ENCODE measurements at regions not wholly inside any gene's neighbourhood (a gene's known extent, or its start where the extent isn't known, plus 50 kb on each side); places are given as distances from the start of the nearest gene placed in this dataset.
A peak's percentile ranks its signal among the peaks of the same experiment; 100 is the strongest.
"Not testable (repeated sequence)": the region's sequence is repeated elsewhere in the genome, so short reads cannot be mapped to it uniquely, and the experiment has no call there.

DNA sequence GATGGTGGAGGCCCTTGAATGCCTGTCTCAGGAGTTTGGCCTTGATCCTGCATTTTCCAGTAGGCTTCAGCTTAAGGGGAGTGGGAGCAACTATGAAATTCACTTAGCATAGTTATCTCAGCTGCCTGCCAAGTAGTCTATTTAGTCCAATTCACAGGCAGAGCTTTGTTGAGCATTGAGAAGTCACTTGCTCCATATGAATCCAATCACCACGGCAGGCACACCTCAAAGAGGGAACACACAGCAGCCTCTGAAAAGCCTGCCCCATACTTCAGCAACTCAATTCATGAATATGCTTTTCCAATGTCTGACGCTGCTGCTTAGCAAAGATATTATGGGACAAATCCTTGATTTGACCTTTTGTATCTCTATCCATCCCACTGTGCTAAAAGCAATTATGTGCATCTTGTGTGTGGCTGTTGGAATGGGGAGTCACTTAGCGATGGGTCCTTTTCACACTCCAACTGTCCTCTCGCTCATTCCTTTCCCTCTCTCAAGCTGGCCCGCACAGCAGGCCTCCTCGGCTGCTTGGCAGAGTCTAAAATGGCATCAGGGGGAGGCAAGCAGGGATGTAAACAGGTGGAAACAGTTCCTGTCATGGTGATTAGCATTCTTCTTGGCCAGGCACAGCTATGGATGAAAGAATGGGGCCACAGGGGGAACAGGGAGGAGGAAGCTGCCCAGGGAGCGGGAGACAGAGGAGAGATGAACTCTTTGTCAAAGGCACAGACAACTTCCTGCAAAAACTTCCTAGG lies 56.0 kb upstream of the LRPPRC start:
- no peak for DNase-seq

DNA sequence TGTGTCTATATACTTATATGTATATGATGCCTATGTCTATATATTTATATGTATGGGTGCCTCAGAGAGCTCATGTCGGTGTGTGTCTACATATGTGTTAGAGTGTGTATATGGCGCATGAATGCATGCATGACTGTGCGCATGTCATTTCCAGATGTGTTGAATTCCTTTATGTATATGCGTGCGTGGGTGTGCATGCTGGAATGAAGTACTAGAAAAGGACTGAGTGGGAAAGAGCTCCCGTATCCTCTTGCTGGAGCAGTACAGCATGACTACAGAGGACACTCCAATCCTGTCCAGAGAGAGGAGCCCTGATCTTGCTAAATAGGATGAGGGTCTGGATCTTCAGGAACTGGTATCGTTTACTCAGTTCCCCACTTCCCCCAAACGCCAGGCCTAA lies 56.8 kb upstream of the LRPPRC start:
- DNase-seq, result no peak

DNA sequence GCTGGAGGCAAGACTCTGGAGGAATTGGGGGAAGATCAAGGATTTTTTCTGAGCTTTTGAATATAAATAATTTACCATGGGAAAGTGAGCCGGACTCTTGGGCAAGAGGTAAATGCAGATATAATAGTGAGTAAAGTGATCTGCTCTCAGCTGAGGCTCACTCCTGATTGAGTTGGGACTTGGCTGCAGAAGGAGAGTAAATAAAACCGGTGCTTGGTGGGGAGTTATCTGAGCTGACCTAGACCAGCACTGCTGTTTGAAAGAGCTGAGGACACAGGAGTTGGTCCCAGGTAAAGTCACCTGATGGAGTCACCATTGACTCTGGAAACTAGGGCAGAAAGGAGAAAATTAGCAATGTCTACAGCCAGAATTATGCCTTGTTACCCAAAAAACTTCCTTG lies 57.3 kb upstream of the LRPPRC start:
- DNase-seq, result no peak

GRCh38 chr2:44053456-44053855 lies 57.7 kb upstream of the LRPPRC start:
- DNase-seq, result no peak

- no peak for DNase-seq
Observed at GRCh38 chr2:44055229-44055628, 59.4 kb upstream of the LRPPRC start.

- no peak for DNase-seq
Observed at GRCh38 chr2:44055664-44056063, 59.9 kb upstream of the LRPPRC start.

DNA sequence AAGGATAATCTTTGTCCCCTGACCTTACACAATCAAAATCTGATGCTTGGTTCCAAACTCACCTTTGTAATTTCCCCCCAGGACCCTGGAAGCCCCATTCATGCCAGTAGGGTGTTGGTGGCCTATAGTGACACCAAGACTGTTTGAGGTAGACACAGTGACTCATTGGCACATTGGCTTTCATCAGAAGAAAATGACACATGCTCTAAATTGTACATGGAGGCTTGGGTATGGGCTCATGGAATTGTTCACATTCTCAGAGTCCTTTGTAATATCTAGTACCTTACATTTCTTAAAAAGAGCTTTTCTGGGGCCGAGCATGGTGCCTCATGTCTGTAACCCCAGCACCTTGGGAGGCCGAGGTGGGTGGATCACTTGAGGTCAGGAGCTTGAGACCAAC lies 61.2 kb upstream of the LRPPRC start:
- no peak for DNase-seq

DNA sequence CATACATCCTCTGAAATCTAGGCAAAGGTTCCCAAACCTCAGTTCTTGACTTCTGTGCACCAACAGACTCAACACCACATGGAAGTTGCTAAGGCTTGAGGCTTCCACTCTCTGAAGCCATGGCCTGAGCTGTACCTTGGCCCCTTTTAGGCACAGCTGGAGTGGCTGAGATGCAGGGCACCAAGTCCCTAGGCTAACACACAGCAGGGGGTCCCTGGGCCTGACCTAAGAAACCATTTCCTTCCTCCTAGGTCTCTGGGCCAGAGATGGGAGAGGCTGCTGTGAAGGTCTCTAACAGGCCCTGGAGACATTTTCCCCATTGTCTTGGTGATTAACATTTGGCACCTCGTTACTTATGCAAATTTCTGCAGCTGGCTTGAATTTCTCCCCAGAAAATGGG lies 64.5 kb upstream of the LRPPRC start:
- DNase-seq, result not testable (repeated sequence)

DNA sequence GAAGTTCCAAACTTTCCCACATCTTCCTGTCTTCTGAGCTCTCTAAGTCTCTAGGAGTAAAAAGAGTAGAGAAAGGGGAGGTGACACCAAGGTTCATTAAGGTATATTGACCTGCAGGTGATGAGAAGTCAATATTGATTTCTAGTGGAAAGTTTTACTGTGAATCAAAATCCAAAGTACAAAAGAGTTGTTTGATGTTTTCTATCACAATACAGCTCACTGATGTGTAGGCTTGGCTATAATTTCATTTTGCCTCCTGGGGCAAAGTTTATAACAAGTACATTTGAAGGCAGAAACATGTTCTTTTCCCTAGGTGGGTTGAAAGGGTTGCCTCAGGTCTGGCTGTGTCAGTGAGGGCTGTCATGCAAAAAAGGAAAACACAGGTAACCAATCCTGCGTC lies 65.2 kb upstream of the LRPPRC start:
- DNase-seq, result no peak

DNA sequence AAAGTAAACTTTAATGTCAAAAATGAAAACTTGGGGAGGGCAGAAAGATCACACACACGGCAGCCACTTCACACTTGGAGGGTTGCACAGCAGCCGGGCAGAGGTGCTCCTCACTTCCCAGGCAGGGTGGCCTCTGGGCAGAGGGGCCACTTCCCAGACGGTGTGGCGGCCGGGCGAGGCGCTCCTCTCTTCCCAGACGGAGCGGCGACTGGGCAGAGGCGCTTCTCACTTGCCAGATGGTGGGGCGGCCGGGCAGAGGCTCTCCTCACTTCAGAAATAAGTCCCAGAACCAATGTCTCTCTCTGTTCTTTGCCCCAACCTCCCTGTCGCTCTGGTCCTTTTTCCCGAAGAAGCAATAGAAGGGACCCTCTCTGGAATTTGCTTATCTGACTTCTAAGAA lies 65.7 kb upstream of the LRPPRC start:
- DNase-seq, result no peak

GRCh38 chr2:44061876-44062275 lies 66.1 kb upstream of the LRPPRC start:
- no peak for DNase-seq

DNA sequence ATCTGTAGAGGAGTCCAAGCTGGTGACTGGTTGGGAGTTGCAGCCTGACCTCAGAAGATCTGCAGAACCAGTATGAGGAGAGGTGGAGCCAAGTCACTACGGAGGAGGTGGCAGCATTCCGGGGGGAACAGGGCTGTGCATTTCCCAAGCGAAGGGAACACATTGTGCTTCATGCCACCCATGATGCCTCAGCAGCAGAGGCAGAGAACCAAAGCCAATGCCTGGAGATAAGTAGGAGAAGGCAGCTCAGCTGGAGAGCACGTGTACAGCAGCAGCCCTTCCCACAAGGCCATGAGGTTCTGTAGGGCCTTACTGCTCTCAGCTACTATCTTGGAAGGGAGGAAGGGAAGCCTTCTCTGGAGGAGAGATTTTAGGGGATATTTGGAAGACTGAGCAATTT lies 67.2 kb upstream of the LRPPRC start:
- no peak for DNase-seq

DNA sequence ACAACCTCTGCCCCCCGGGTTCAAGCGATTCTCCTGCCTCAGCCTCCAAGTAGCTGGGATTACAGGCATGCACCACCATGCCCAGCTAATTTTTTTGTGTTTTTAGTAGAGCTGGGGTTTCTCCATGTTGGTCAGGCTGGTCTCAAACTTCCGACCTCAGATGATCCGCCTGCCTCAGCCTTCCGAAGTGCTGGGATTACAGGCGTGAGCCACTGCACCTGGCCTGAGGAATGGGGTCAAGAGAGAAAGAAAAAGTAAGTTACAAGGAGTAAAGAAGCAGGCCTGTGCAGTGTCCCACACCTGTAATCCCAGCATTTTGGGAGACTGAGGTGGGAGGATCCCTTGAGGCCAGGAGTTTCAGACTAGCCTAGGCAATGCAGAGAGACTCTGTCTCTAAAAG lies 68.5 kb upstream of the LRPPRC start:
- not testable (repeated sequence) for DNase-seq

DNA sequence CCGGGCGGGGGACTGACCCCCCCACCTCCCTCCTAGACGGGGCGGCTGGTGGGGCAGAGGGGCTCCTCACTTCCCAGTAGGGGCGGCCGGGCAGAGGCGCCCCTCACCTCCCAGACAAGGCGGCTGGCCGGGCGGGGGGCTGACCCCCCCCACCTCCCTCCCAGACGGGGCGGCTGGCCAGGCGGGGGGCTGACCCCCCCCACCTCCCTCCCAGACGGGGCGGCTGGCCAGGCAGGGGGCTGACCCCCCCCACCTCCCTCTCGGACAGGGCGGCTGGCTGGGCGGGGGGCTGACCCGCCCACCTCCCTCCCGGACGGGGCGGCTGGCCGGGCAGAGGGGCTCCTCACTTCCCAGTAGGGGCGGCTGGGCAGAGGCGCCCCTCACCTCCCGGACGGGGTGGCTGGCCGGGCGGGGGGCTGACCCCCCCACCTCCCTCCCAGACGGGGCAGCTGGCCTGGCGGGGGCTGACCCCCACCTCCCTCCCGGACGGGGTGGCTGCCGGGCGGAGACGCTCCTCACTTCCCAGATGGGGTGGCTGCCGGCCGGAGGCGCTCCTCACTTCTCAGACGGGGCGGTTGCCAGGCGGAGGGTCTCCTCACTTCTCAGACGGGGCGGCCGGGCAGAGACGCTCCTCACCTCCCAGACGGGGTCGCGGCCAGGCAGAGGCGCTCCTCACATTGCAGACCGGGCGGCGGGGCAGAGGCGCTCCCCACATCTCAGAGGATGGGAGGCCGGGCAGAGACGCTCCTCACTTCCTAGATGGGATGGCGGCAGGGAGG lies 71.4 kb upstream of the LRPPRC start:
- not testable (repeated sequence) for DNase-seq

- not testable (repeated sequence) for DNase-seq
Observed at GRCh38 chr2:44067791-44068181, 72.0 kb upstream of the LRPPRC start.

DNA sequence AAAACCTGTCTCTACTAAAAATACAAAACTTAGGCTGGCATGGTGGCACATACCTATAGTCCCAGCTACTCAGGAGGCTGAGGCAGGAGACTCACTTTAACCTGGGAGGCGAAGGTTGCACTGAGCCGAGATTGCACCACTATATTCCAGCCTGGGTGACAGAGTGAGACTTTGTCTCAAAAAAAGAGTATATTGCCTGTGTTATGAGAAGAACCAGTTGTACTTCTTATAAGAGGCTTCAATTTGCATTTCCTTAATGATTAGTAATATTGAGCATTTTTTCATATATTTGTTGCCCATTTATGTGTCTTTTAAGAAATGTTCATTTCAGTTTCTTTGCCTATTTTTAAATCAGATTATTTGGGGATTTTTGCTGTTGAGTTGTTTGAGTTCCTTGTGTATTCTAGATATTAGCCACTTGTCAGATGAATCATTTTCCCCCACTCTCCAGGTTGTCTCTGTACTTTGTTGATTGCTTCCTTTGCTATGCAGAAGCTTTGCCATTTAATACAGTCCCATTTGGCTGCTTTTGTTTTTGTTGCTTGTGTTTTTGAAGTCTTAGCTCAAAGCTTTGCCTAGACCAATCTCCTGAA lies 75.8 kb upstream of the LRPPRC start:
- DNase-seq, result no peak

- not testable (repeated sequence) for DNase-seq
Observed at GRCh38 chr2:44073667-44074066, 77.9 kb upstream of the LRPPRC start.

GRCh38 chr2:44074795-44075194 lies 79.0 kb upstream of the LRPPRC start:
- DNase-seq, result not testable (repeated sequence)

DNA sequence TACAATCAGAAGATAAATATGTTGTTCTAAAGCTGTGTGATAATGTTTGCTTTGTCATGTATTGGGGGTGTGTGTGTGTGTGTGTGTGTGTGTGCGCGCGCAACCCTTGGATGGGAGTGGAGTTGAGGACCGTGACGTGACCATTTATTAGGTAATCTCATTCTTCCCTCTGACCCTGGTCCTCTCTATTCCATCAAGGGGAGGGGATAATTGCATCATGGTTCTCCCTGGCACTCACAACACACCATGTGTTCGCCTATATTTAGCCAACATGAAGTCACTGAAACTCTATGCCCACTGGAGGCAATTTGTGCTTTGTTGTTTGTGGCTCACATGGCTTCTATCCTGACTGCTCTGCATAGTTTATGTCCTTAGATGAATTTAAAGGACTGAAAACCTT lies 79.8 kb upstream of the LRPPRC start:
- peak; percentile 43 for DNase-seq

DNA sequence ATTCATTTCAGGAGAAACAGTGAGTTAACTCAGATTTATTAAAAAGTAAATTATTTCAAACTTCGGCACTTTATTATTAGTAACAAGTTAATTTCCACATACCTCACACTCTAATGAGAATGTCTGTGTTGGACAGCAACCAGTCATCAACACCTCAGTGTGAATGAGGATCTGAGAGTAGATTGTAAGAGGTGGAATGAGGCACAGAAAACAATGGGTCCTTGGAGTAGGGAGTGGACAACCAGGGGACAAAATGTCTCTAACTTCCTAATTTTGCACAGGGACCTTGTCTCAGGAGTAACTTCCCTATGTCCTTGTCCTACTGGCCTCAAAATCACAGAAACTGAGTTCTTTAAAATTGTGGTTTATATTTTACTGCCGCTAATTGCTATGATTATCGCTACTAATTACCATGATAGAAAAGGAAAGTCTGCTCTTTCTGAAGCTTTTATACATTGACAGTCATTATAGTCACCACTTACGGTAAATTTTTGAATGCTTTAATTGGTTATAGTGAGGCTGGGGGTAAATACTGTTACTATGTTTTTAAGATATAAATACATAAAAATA lies 82.2 kb upstream of the LRPPRC start:
- no peak for DNase-seq

GRCh38 chr2:44079686-44080085 lies 83.9 kb upstream of the LRPPRC start:
- DNase-seq, result no peak

DNA sequence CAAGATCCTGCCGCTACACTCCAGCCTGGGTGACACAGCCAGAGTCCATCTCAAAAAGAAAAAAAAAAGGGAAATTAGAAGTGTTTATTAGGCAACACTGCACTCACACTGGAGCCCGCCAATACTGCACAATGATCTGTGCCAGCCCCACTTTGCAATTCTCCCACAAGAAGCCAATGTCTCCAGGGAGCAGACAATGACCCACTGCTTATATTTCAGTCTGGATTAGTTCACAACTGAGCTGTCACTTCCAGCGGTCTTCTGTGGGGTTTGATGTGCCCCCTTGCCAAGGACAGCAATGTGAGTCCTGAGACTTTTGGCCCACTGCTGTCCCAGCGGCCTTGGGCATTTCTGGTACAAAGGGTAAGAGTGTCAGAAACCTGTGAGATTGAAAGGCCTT lies 85.6 kb upstream of the PPM1B start:
- DNase-seq, result no peak

- DNase-seq, result no peak
Observed at GRCh38 chr2:44084850-44085249, 83.8 kb upstream of the PPM1B start.

GRCh38 chr2:44086629-44087028 lies 82.0 kb upstream of the PPM1B start:
- DNase-seq, result no peak
